Cerebellar nuclear complex (tissue), 1 donor: ENCODE measurements at regions not wholly inside any gene's neighbourhood (a gene's known extent, or its start where the extent isn't known, plus 50 kb on each side); places are given as distances from the start of the nearest gene placed in this dataset.

Experiments used
- DNase-seq, 2 experiments: peaks; one replicate each; lab custom pipeline; 2025; lab: John Stamatoyannopoulos, UW

- no peak for DNase-seq
These were observed 50.6 kb upstream of the TENM3 start for GRCh38 chr4:182192511-182193181.

GRCh38 chr4:182193311-182193710 is 49.9 kb upstream of the TENM3 start:
- DNase-seq, result no peak
